Left ventricle myocardium inferior (tissue), 1 donor: ENCODE measurements at regions not wholly inside any gene's neighbourhood (a gene's known extent, or its start where the extent isn't known, plus 50 kb on each side); places are given as distances from the start of the nearest gene placed in this dataset.
A peak's percentile ranks its signal among the peaks of the same experiment; 100 is the strongest.

Source experiments
- DNase-seq: peaks from one replicate; pipeline ENCODE4 v3.0.0-alpha.2; 2020
- H3K27ac ChIP-seq: fragments of 200-600 bp; replicated peaks from 2 replicates; pipeline ENCODE4 v1.8.0; 2021
- H3K27me3 ChIP-seq: fragments of 200-600 bp; 2 replicates; pipeline ENCODE4 v1.8.0; 2021; ENCODE audit warnings: low read depth
- H3K36me3 ChIP-seq: fragments of 200-600 bp; 2 replicates; pipeline ENCODE4 v1.8.0; 2021
- H3K4me1 ChIP-seq: fragments of 200-600 bp; 2 replicates; pipeline ENCODE4 v1.8.0; 2021
- H3K4me3 ChIP-seq: fragments of 200-600 bp; 2 replicates; pipeline ENCODE4 v1.8.0; 2021; ENCODE audit warnings: mild to moderate bottlenecking, moderate library complexity
- H3K9me3 ChIP-seq: fragments of 200-600 bp; replicated peaks from 2 replicates; pipeline ENCODE4 v1.8.0; 2021
- CTCF ChIP-seq: fragments of 200-600 bp; IDR thresholded peaks from 2 replicates; pipeline ENCODE4 v1.8.0; 2021; ENCODE audit warnings: antibody characterized with exemption, mild to moderate bottlenecking, borderline replicate concordance
- intact Hi-C: fragments of 100-400 bp; cut with micrococcal nuclease; formaldehyde crosslinking; loops from one replicate; pipeline ENCODE4 v1.11.0; 2022
- donor health status: DM: no; HTN: yes; CAD: no; lungs with severe emphysema.

GRCh38 chrX:130994671-130995070, 63.5 kb upstream of the ARHGAP36 start:
- intact Hi-C loops = no loop called here
- H3K9me3 ChIP-seq = no peaks in the 10 kb centered on the region
- peak; percentile 30 for TF ChIP-seq CTCF
- no peak for DNase-seq
- H3K4me1 ChIP-seq = no peaks in the 10 kb centered on the region
- H3K36me3 ChIP-seq = no peaks in the 10 kb centered on the region
- no peaks in the 10 kb centered on the region for H3K27me3 ChIP-seq
- H3K27ac ChIP-seq = no peak overlapping the region
- no peak overlapping the region for H3K4me3 ChIP-seq

- H3K27ac ChIP-seq = no peak overlapping the region
- no peak for DNase-seq
Observed at GRCh38 chrX:130995439-130995838, 62.7 kb upstream of the ARHGAP36 start.

GRCh38 chrX:130997314-130997713, 60.8 kb upstream of the ARHGAP36 start:
- H3K27me3 ChIP-seq = no peaks in the 10 kb centered on the region
- intact Hi-C loops = no loop called here
- H3K27ac ChIP-seq = no peak overlapping the region
- H3K9me3 ChIP-seq = no peaks in the 10 kb centered on the region
- no peaks in the 10 kb centered on the region for H3K36me3 ChIP-seq
- TF ChIP-seq CTCF = no peak
- H3K4me1 ChIP-seq = no peaks in the 10 kb centered on the region
- DNase-seq = no peak
- H3K4me3 ChIP-seq = no peak overlapping the region

More at GRCh38 chrX:130995439-130995838, 62.7 kb upstream of the ARHGAP36 start:
- intact Hi-C loops = no loop called here
- Histone ChIP-seq H3K4me3 (no peak overlapping the region), H3K36me3 (no peaks in the 10 kb centered on the region), H3K4me1 (no peaks in the 10 kb centered on the region), H3K27me3 (no peaks in the 10 kb centered on the region), H3K9me3 (no peaks in the 10 kb centered on the region)
- TF ChIP-seq CTCF = no peak

- intact Hi-C loops = no loop called here
- no peak for TF ChIP-seq CTCF
Observed at GRCh38 chrX:130999360-130999759, 58.8 kb upstream of the ARHGAP36 start.

More at GRCh38 chrX:130999360-130999759, 58.8 kb upstream of the ARHGAP36 start:
- H3K9me3 ChIP-seq = no peaks in the 10 kb centered on the region
- no peaks in the 10 kb centered on the region for H3K27me3 ChIP-seq
- H3K4me3 ChIP-seq = no peak overlapping the region
- no peak overlapping the region for H3K27ac ChIP-seq
- no peak for DNase-seq
- no peaks in the 10 kb centered on the region for H3K4me1 ChIP-seq
- H3K36me3 ChIP-seq = no peaks in the 10 kb centered on the region
